ENCODE measurements at regions not wholly inside any gene's neighbourhood (a gene's known extent, or its start where the extent isn't known, plus 50 kb on each side); places are given as distances from the start of the nearest gene placed in this dataset.

- TF ChIP-seq CTCF (IDR thresholded peaks at IDR 0.05; ENCODE audit: unreplicated experiment) = no peak
- Mint-ChIP-seq H3K36me3 (ENCODE audit: insufficient read depth, unreplicated experiment) (no peaks in the 10 kb centered on the region), H3K9me3 (ENCODE audit: unreplicated experiment) (no peaks in the 10 kb centered on the region), H3K27me3 (ENCODE audit: insufficient read depth, unreplicated experiment) (no peaks in the 10 kb centered on the region), H3K4me1 (ENCODE audit: insufficient read depth, unreplicated experiment) (peaks cover 21% of the 10 kb centered on the region), H3K4me3 (ENCODE audit: unreplicated experiment) (no peak overlapping the region), H3K27ac (ENCODE audit: low read depth, unreplicated experiment) (no peak overlapping the region)
- no TSS peak for BruUV-seq (replicated peaks)
- POLR2A ChIA-PET = interaction anchor here (0.7 to 4.9 kb wide), 10 partner anchors 28 to 171 kb away, joined by 3 to 45 read pairs (median 5); partner anchors contain the start of gene FEM1C
- DNase-seq (ENCODE audit: unreplicated experiment) = peak; percentile 63
- CTCF ChIA-PET = interaction anchor here (0.6 to 6.2 kb wide), 6 partner anchors 15 to 1034 kb away, joined by 3 to 64 read pairs (median 4); partner anchors contain the start of gene FEM1C
- intact Hi-C loops (cut with micrococcal nuclease) = no loop called here
Measured at GRCh38 chr5:115379622-115380344, 83.3 kb upstream of the CCDC112 start.

- Mint-ChIP-seq H3K4me3 (ENCODE audit: unreplicated experiment) (no peak overlapping the region), H3K4me1 (ENCODE audit: insufficient read depth, unreplicated experiment) (peaks cover 21% of the 10 kb centered on the region), H3K27ac (ENCODE audit: low read depth, unreplicated experiment) (no peak overlapping the region), H3K9me3 (ENCODE audit: unreplicated experiment) (no peaks in the 10 kb centered on the region), H3K36me3 (ENCODE audit: insufficient read depth, unreplicated experiment) (no peaks in the 10 kb centered on the region), H3K27me3 (ENCODE audit: insufficient read depth, unreplicated experiment) (no peaks in the 10 kb centered on the region)
- TF ChIP-seq CTCF (IDR thresholded peaks at IDR 0.05; ENCODE audit: unreplicated experiment) = no peak
- intact Hi-C loops (cut with micrococcal nuclease) = no loop called here
- no peak for DNase-seq (ENCODE audit: unreplicated experiment)
- no TSS peak for BruUV-seq (replicated peaks)
- CTCF ChIA-PET = interaction anchor here (1.1 to 6.2 kb wide), 8 partner anchors 10 to 196 kb away, joined by 3 to 64 read pairs (median 5); partner anchors contain the start of gene FEM1C
- POLR2A ChIA-PET = interaction anchor here (0.5 to 4.9 kb wide), 9 partner anchors 26 to 172 kb away, joined by 3 to 45 read pairs (median 6); partner anchors contain the start of gene FEM1C
Measured at GRCh38 chr5:115378754-115379153, 82.3 kb upstream of the CCDC112 start.

- CTCF ChIA-PET = interaction anchor here (0.6 to 6.2 kb wide), 26 partner anchors 10 to 210 kb away, joined by 3 to 64 read pairs (median 4); partner anchors contain the start of gene FEM1C
- TF ChIP-seq CTCF (IDR thresholded peaks at IDR 0.05; ENCODE audit: unreplicated experiment) = peak; percentile 35
- Mint-ChIP-seq H3K4me1 (ENCODE audit: insufficient read depth, unreplicated experiment) (peaks cover 21% of the 10 kb centered on the region), H3K27me3 (ENCODE audit: insufficient read depth, unreplicated experiment) (no peaks in the 10 kb centered on the region), H3K4me3 (ENCODE audit: unreplicated experiment) (peak overlapping the region; percentile 31), H3K9me3 (ENCODE audit: unreplicated experiment) (no peaks in the 10 kb centered on the region), H3K36me3 (ENCODE audit: insufficient read depth, unreplicated experiment) (no peaks in the 10 kb centered on the region), H3K27ac (ENCODE audit: low read depth, unreplicated experiment) (peak overlapping the region; percentile 74)
- intact Hi-C loops (cut with micrococcal nuclease) = loop anchor here (1.0 to 2.0 kb wide), 3 partner anchors 83 to 197 kb away; no protein-coding TSS in a partner anchor
- DNase-seq (ENCODE audit: unreplicated experiment) = peak; percentile 59
- POLR2A ChIA-PET = interaction anchor here (0.5 to 4.9 kb wide), 16 partner anchors 11 to 231 kb away, joined by 3 to 45 read pairs (median 4); partner anchors contain the start of gene FEM1C
- BruUV-seq (replicated peaks) = no TSS peak
Measured at GRCh38 chr5:115377468-115378217, 81.2 kb upstream of the CCDC112 start.

GRCh38 chr5:115375893-115376292 is 79.4 kb upstream of the CCDC112 start:
- no peak for TF ChIP-seq CTCF (IDR thresholded peaks at IDR 0.05; ENCODE audit: unreplicated experiment)
- intact Hi-C loops (cut with micrococcal nuclease) = loop anchor here (2.0 kb wide), 3 partner anchors 85 to 211 kb away; no protein-coding TSS in a partner anchor
- ChIA-PET POLR2A (interaction anchor here (0.6 to 2.3 kb wide), 5 partner anchors 24 to 199 kb away, joined by 3 to 6 read pairs (median 3); partner anchors contain the start of gene FEM1C), CTCF (interaction anchor here (0.7 to 4.2 kb wide), 7 partner anchors 19 to 200 kb away, joined by 3 to 58 read pairs (median 5); no protein-coding TSS in a partner anchor)
- H3K27me3 Mint-ChIP-seq (ENCODE audit: insufficient read depth, unreplicated experiment) = no peaks in the 10 kb centered on the region
- no TSS peak for BruUV-seq (replicated peaks)
- H3K4me1 Mint-ChIP-seq (ENCODE audit: insufficient read depth, unreplicated experiment) = peaks cover 21% of the 10 kb centered on the region
- H3K36me3 Mint-ChIP-seq (ENCODE audit: insufficient read depth, unreplicated experiment) = no peaks in the 10 kb centered on the region
- H3K27ac Mint-ChIP-seq (ENCODE audit: low read depth, unreplicated experiment) = no peak overlapping the region
- DNase-seq (ENCODE audit: unreplicated experiment) = no peak
- H3K9me3 Mint-ChIP-seq (ENCODE audit: unreplicated experiment) = no peaks in the 10 kb centered on the region
- H3K4me3 Mint-ChIP-seq (ENCODE audit: unreplicated experiment) = no peak overlapping the region
